Stimulated activated CD8-positive, alpha-beta memory T cell treated with anti-CD3 and anti-CD28 coated beads, Interleukin-7, amount 100 ng/mL, for 1 hour (primary cell): ENCODE measurements at regions not wholly inside any gene's neighbourhood (a gene's known extent, or its start where the extent isn't known, plus 50 kb on each side); places are given as distances from the start of the nearest gene placed in this dataset.

ENCODE experiments used
- DNase-seq, 2 donors: peaks; one replicate each; pipeline ENCODE4 v3.0.0-alpha.2; 2020; ENCODE audit warnings: low read depth in 2 of 2

- DNase-seq = no peak
Observed at GRCh38 chr2:126827371-126827770, 71.3 kb upstream of the TEX51 start.

- no peak for DNase-seq
Observed at GRCh38 chr2:126828051-126828450, 70.6 kb upstream of the TEX51 start.

GRCh38 chr2:126828491-126828890 lies 70.2 kb upstream of the TEX51 start:
- no peak for DNase-seq

GRCh38 chr2:126831234-126832005 lies 67.3 kb upstream of the TEX51 start:
- no peak for DNase-seq

GRCh38 chr2:126832014-126832413 lies 66.7 kb upstream of the TEX51 start:
- DNase-seq = no peak

- no peak for DNase-seq
Observed at GRCh38 chr2:126832757-126833156, 65.9 kb upstream of the TEX51 start.

- no peak for DNase-seq
Observed at GRCh38 chr2:126834006-126834659, 64.6 kb upstream of the TEX51 start.

GRCh38 chr2:126835261-126835660 lies 63.4 kb upstream of the TEX51 start:
- DNase-seq = no peak

GRCh38 chr2:126835831-126836230 lies 62.9 kb upstream of the TEX51 start:
- DNase-seq = no peak

- no peak for DNase-seq
Observed at GRCh38 chr2:126836761-126837679, 61.7 kb upstream of the TEX51 start.

- no peak for DNase-seq
Observed at GRCh38 chr2:126837966-126838715, 60.5 kb upstream of the TEX51 start.

GRCh38 chr2:126838716-126838985 lies 60.0 kb upstream of the TEX51 start:
- DNase-seq = no peak

GRCh38 chr2:126839796-126840195 lies 58.9 kb upstream of the TEX51 start:
- no peak for DNase-seq

- DNase-seq = no peak
Observed at GRCh38 chr2:126843081-126843480, 55.6 kb upstream of the TEX51 start.

- DNase-seq = no peak
Observed at GRCh38 chr2:126846241-126846640, 52.4 kb upstream of the TEX51 start.
